ENCODE measurements at regions not wholly inside any gene's neighbourhood (a gene's known extent, or its start where the extent isn't known, plus 50 kb on each side); places are given as distances from the start of the nearest gene placed in this dataset.

- intact Hi-C loops (cut with micrococcal nuclease) = no loop called here
- no peak overlapping the region for H3K4me2 ChIP-seq (ENCODE audit: low read length)
- no peaks in the 10 kb centered on the region for H3K9me2 ChIP-seq (replicated peaks; ENCODE audit: low read length)
- CTCF ChIA-PET = no interaction called here
- H3K9me3 ChIP-seq (ENCODE audit: low read length) = no peaks in the 10 kb centered on the region
- H2AFZ ChIP-seq (ENCODE audit: low read length) = no peak overlapping the region
- no peaks in the 10 kb centered on the region for H3F3A ChIP-seq (ENCODE audit: low read length, unreplicated experiment)
- no peak overlapping the region for H3K27ac ChIP-seq (ENCODE audit: low read length)
- POLR2A ChIA-PET (ENCODE audit: unreplicated experiment) = no interaction called here
- H4K20me1 ChIP-seq (ENCODE audit: low read length) = no peaks in the 10 kb centered on the region
- no peak for ATAC-seq
- DNase-seq = no peak
- TF ChIP-seq EZH2phosphoT487 (IDR thresholded peaks at IDR 0.05; ENCODE audit: borderline replicate concordance, low read length) (no peak), CTCF (conservative IDR thresholded peaks at IDR 0.05; ENCODE audit: low read depth, low read length) (no peak), EZH2 (IDR thresholded peaks at IDR 0.05; ENCODE audit: low read length, unreplicated experiment) (no peak)
- H3K27me3 ChIP-seq (ENCODE audit: low read length) = no peaks in the 10 kb centered on the region
- H3K4me3 ChIP-seq (ENCODE audit: low read length) = no peak overlapping the region
- H3K36me3 ChIP-seq (ENCODE audit: low read depth, low read length) = no peaks in the 10 kb centered on the region
- H3K9ac ChIP-seq (ENCODE audit: low read length) = no peak overlapping the region
- no peaks in the 10 kb centered on the region for H3K79me2 ChIP-seq (ENCODE audit: low read length)
- no peaks in the 10 kb centered on the region for H3K4me1 ChIP-seq (ENCODE audit: insufficient read depth, low read length)
- no TSS peak for BruUV-seq (replicated peaks)
Observed at GRCh38 chr18:51943281-51943680, 396.7 kb upstream of the DCC start.

GRCh38 chr18:51946946-51947345, 393.1 kb upstream of the DCC start:
- intact Hi-C loops (cut with micrococcal nuclease) = no loop called here
- ATAC-seq (no peak), DNase-seq (no peak)
- H3K79me2 ChIP-seq (ENCODE audit: low read length) = no peaks in the 10 kb centered on the region
- H3K9ac ChIP-seq (ENCODE audit: low read length) = no peak overlapping the region
- no peak overlapping the region for H3K4me3 ChIP-seq (ENCODE audit: low read length)
- H3K4me1 ChIP-seq (ENCODE audit: insufficient read depth, low read length) = no peaks in the 10 kb centered on the region
- no peak overlapping the region for H3K27ac ChIP-seq (ENCODE audit: low read length)
- H3K9me3 ChIP-seq (ENCODE audit: low read length) = no peaks in the 10 kb centered on the region
- ChIA-PET CTCF (no interaction called here), POLR2A (ENCODE audit: unreplicated experiment) (no interaction called here)
- no peak overlapping the region for H2AFZ ChIP-seq (ENCODE audit: low read length)
- no TSS peak for BruUV-seq (replicated peaks)
- H4K20me1 ChIP-seq (ENCODE audit: low read length) = no peaks in the 10 kb centered on the region
- no peak overlapping the region for H3K4me2 ChIP-seq (ENCODE audit: low read length)
- no peaks in the 10 kb centered on the region for H3K36me3 ChIP-seq (ENCODE audit: low read depth, low read length)
- H3K9me2 ChIP-seq (replicated peaks; ENCODE audit: low read length) = no peaks in the 10 kb centered on the region
- no peaks in the 10 kb centered on the region for H3K27me3 ChIP-seq (ENCODE audit: low read length)
- TF ChIP-seq EZH2 (IDR thresholded peaks at IDR 0.05; ENCODE audit: low read length, unreplicated experiment) (no peak), CTCF (conservative IDR thresholded peaks at IDR 0.05; ENCODE audit: low read depth, low read length) (no peak), EZH2phosphoT487 (IDR thresholded peaks at IDR 0.05; ENCODE audit: borderline replicate concordance, low read length) (no peak)
- no peaks in the 10 kb centered on the region for H3F3A ChIP-seq (ENCODE audit: low read length, unreplicated experiment)

GRCh38 chr18:51952844-51953243, 387.2 kb upstream of the DCC start:
- DNase-seq (no peak), ATAC-seq (no peak)
- no peak for TF ChIP-seq EZH2 (IDR thresholded peaks at IDR 0.05; ENCODE audit: low read length, unreplicated experiment)
- no peak for TF ChIP-seq CTCF (conservative IDR thresholded peaks at IDR 0.05; ENCODE audit: low read depth, low read length)
- no peak for TF ChIP-seq EZH2phosphoT487 (IDR thresholded peaks at IDR 0.05; ENCODE audit: borderline replicate concordance, low read length)
- ChIA-PET CTCF (no interaction called here), POLR2A (ENCODE audit: unreplicated experiment) (no interaction called here)
- intact Hi-C loops (cut with micrococcal nuclease) = no loop called here
- Histone ChIP-seq H3K4me3 (ENCODE audit: low read length) (no peak overlapping the region), H3K4me2 (ENCODE audit: low read length) (no peak overlapping the region), H4K20me1 (ENCODE audit: low read length) (no peaks in the 10 kb centered on the region), H3K27ac (ENCODE audit: low read length) (no peak overlapping the region), H3K9me2 (replicated peaks; ENCODE audit: low read length) (no peaks in the 10 kb centered on the region), H3K9me3 (ENCODE audit: low read length) (no peaks in the 10 kb centered on the region), H3K27me3 (ENCODE audit: low read length) (no peaks in the 10 kb centered on the region), H3K79me2 (ENCODE audit: low read length) (no peaks in the 10 kb centered on the region), H3K9ac (ENCODE audit: low read length) (no peak overlapping the region), H3F3A (ENCODE audit: low read length, unreplicated experiment) (no peaks in the 10 kb centered on the region), H2AFZ (ENCODE audit: low read length) (no peak overlapping the region), H3K36me3 (ENCODE audit: low read depth, low read length) (no peaks in the 10 kb centered on the region), H3K4me1 (ENCODE audit: insufficient read depth, low read length) (no peaks in the 10 kb centered on the region)
- no TSS peak for BruUV-seq (replicated peaks)
